ENCODE measurements at regions not wholly inside any gene's neighbourhood (a gene's known extent, or its start where the extent isn't known, plus 50 kb on each side); places are given as distances from the start of the nearest gene placed in this dataset.

DNA sequence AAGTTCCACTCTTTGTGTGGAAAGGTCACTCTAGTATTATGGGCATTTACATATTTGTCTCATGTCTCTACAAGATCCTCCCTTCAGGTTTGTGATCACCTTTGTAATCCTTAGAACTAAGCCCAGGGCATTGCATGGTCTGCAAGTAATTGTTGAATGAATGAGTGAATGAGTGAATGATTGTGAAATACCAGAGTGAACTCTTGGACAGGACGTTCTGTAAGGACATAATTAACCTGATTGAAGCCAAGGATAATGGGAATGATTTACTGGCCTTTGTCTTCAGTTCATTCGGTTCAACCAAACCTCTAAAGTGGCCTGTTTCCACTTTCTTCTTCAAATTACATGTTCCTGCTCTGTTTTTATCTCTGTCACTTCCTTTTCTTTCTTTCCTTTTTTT lies 83.0 kb upstream of the TSPAN2 start:
- H2AFZ ChIP-seq (ENCODE audit: low read length), result no peak overlapping the region
- H2AK5ac ChIP-seq (ENCODE audit: insufficient read length, low read length), result no peak overlapping the region
- H3K4ac ChIP-seq (ENCODE audit: low read depth, low read length), result no peak overlapping the region
- no CpG with 5 or more reads among the region's 2 CpGs for WGBS (ENCODE audit: extremely low coverage, insufficient read length, low lambda C conversion rate)
- no peak overlapping the region for H2BK120ac ChIP-seq (ENCODE audit: low read depth, low read length, poor library complexity, severe bottlenecking)
- H3K9ac ChIP-seq (ENCODE audit: extremely low read depth, insufficient read length, low read length), result no peak overlapping the region
- H2BK12ac ChIP-seq (ENCODE audit: insufficient read length, low read depth, low read length), result no peak overlapping the region
- no peaks in the 10 kb centered on the region for H3K79me2 ChIP-seq (ENCODE audit: insufficient read depth, low read length)
- peaks cover 2 to 6% of the 10 kb centered on the region in 2 experiments; a peak in 1 of 5 replicates for H3K9me3 Mint-ChIP-seq
- no peak overlapping the region for H3K4me3 Mint-ChIP-seq
- H3K79me1 ChIP-seq (ENCODE audit: insufficient read depth, low read depth, low read length, poor library complexity, severe bottlenecking), result no peaks in the 10 kb centered on the region
- H3K27me3 Mint-ChIP-seq (ENCODE audit: low read depth), result no peaks in the 10 kb centered on the region; the same call in 1 of the 2 replicates
- TF ChIP-seq CTCF (conservative IDR thresholded peaks at IDR 0.05), result no peak
- no peak overlapping the region for H2BK20ac ChIP-seq (ENCODE audit: low read depth, low read length, poor library complexity, severe bottlenecking)
- H3K27ac ChIP-seq (ENCODE audit: insufficient read length, low read depth, low read length), result no peak overlapping the region
- no peak overlapping the region for H2BK5ac ChIP-seq (ENCODE audit: insufficient read length, low read length)
- 0 out of 7 replicates have a peak, but pooled peaks cover 0 to 4% (median 0%) of the 10 kb centered on the region in 3 experiments for H3K36me3 Mint-ChIP-seq (ENCODE audit: insufficient read depth in 1 of 3, low read depth in 3 of 3)
- H3K23ac ChIP-seq (ENCODE audit: insufficient read length, low read depth, low read length), result no peak overlapping the region
- no peak overlapping the region for H4K5ac ChIP-seq (ENCODE audit: insufficient read length, low read depth, low read length)
- H3K14ac ChIP-seq (ENCODE audit: insufficient read depth, low read length), result no peak overlapping the region
- no peak overlapping the region for H3K18ac ChIP-seq (ENCODE audit: insufficient read length, low read depth, low read length)
- H4K20me1 ChIP-seq (ENCODE audit: control insufficient read depth, insufficient read depth, insufficient read length), result no peaks in the 10 kb centered on the region
- no peaks in the 10 kb centered on the region for H3K9me3 ChIP-seq (ENCODE audit: control insufficient read depth, low read depth, low read length)
- H3K4me1 ChIP-seq (ENCODE audit: insufficient read depth, low read length), result no peaks in the 10 kb centered on the region
- no peak overlapping the region for H3T11ph ChIP-seq (ENCODE audit: low read length)
- H3K23me2 ChIP-seq (ENCODE audit: insufficient read length, low read depth, low read length, poor library complexity, severe bottlenecking), result no peaks in the 10 kb centered on the region
- no peak overlapping the region for H2BK15ac ChIP-seq (ENCODE audit: low read depth, low read length)
- no peak overlapping the region for H3K27ac Mint-ChIP-seq
- no peak overlapping the region for H3K56ac ChIP-seq (ENCODE audit: insufficient read length, low read depth, low read length)
- H3K4me2 ChIP-seq (ENCODE audit: insufficient read depth, insufficient read length, low read length), result no peak overlapping the region
- no peak for DNase-seq
- H4K8ac ChIP-seq (replicated peaks; ENCODE audit: insufficient read length, low read depth, low read length), result no peak overlapping the region
- no peaks in the 10 kb centered on the region for H3K27me3 ChIP-seq (ENCODE audit: insufficient read depth, low read length)
- H4K91ac ChIP-seq (ENCODE audit: insufficient read length, low read depth, low read length), result no peak overlapping the region
- H3K4me1 Mint-ChIP-seq, result no peaks in the 10 kb centered on the region
